Eye (tissue), 1 donor: ENCODE measurements at regions not wholly inside any gene's neighbourhood (a gene's known extent, or its start where the extent isn't known, plus 50 kb on each side); places are given as distances from the start of the nearest gene placed in this dataset.

ENCODE experiments used
- DNase-seq: peaks from one replicate; pipeline ENCODE4 v3.0.0-alpha.2; 2015

- no peak for DNase-seq
Measured at GRCh38 chr1:29586991-29587745, 350.8 kb downstream of the PTPRU start.

GRCh38 chr1:29586215-29586614 lies 349.9 kb downstream of the PTPRU start:
- no peak for DNase-seq

GRCh38 chr1:29585656-29586055 lies 349.3 kb downstream of the PTPRU start:
- DNase-seq: no peak

- no peak for DNase-seq
Measured at GRCh38 chr1:29585201-29585600, 348.9 kb downstream of the PTPRU start.

- peak; percentile 86 for DNase-seq
Measured at GRCh38 chr1:29584776-29585175, 348.5 kb downstream of the PTPRU start.

- no peak for DNase-seq
Measured at GRCh38 chr1:29584362-29584761, 348.0 kb downstream of the PTPRU start.

- DNase-seq: no peak
Measured at GRCh38 chr1:29583727-29584126, 347.4 kb downstream of the PTPRU start.

GRCh38 chr1:29581256-29581655 lies 344.9 kb downstream of the PTPRU start:
- DNase-seq: no peak

- no peak for DNase-seq
Measured at GRCh38 chr1:29579821-29580425, 343.6 kb downstream of the PTPRU start.

- DNase-seq: no peak
Measured at GRCh38 chr1:29577512-29577911, 341.2 kb downstream of the PTPRU start.

- DNase-seq: no peak
Measured at GRCh38 chr1:29576510-29576909, 340.2 kb downstream of the PTPRU start.

- no peak for DNase-seq
Measured at GRCh38 chr1:29575826-29576225, 339.5 kb downstream of the PTPRU start.

GRCh38 chr1:29575277-29575676 lies 339.0 kb downstream of the PTPRU start:
- no peak for DNase-seq

GRCh38 chr1:29574871-29575270 lies 338.5 kb downstream of the PTPRU start:
- DNase-seq: no peak

GRCh38 chr1:29569971-29570634 lies 333.8 kb downstream of the PTPRU start:
- DNase-seq: no peak

- no peak for DNase-seq
Measured at GRCh38 chr1:29567257-29567656, 330.9 kb downstream of the PTPRU start.

GRCh38 chr1:29565490-29565889 lies 329.2 kb downstream of the PTPRU start:
- no peak for DNase-seq

- no peak for DNase-seq
Measured at GRCh38 chr1:29563571-29563970, 327.2 kb downstream of the PTPRU start.

GRCh38 chr1:29563092-29563491 lies 326.8 kb downstream of the PTPRU start:
- no peak for DNase-seq

- no peak for DNase-seq
Measured at GRCh38 chr1:29559056-29559455, 322.7 kb downstream of the PTPRU start.

- DNase-seq: no peak
Measured at GRCh38 chr1:29557701-29558600, 321.6 kb downstream of the PTPRU start.

GRCh38 chr1:29557066-29557465 lies 320.7 kb downstream of the PTPRU start:
- no peak for DNase-seq

GRCh38 chr1:29556657-29557056 lies 320.3 kb downstream of the PTPRU start:
- DNase-seq: no peak
